Esophagus squamous epithelium (tissue), 5 donors: ENCODE measurements at regions not wholly inside any gene's neighbourhood (a gene's known extent, or its start where the extent isn't known, plus 50 kb on each side); places are given as distances from the start of the nearest gene placed in this dataset.

Experiments
- DNase-seq: peaks from one replicate; lab custom pipeline; 2025; lab: John Stamatoyannopoulos, UW
- H3K27ac ChIP-seq, 4 donors: fragments of 200-600 bp; sonication (generic); one replicate each; pipeline ENCODE4 v1.5.1; 2016 to 2019; ENCODE audit warnings: mild to moderate bottlenecking in 1 of 4
- H3K27me3 ChIP-seq, 4 donors: fragments of 200-600 bp; sonication (generic); 1 replicate in 3 of 4; 2 replicates in 1 of 4; pipeline versions ENCODE4 v1.5.1 to v1.6.0; 2017 to 2021; ENCODE audit warnings: antibody characterized with exemption in 1 of 4
- H3K36me3 ChIP-seq, 3 donors: fragments of 200-600 bp; sonication (generic); one replicate each; pipeline ENCODE4 v1.5.1; 2016 to 2019
- H3K4me1 ChIP-seq, 3 donors: fragments of 200-600 bp; sonication (generic); one replicate each; pipeline ENCODE4 v1.5.1; 2017 to 2019
- H3K4me3 ChIP-seq, 4 donors: fragments of 200-600 bp; sonication (generic); 1 replicate in 3 of 4; 2 replicates in 1 of 4; pipeline ENCODE4 v1.5.1; 2016 to 2019; ENCODE audit warnings: mild to moderate bottlenecking in 2 of 4, moderate library complexity in 1 of 4
- H3K9me3 ChIP-seq, 3 donors: fragments of 200-600 bp; sonication (generic); one replicate each; pipeline ENCODE4 v1.5.1; 2016 to 2019
- POLR2A ChIP-seq, 4 donors: fragments of 450-650 bp; IDR thresholded peaks; one replicate each; pipeline ENCODE4 v1.6.1; 2017; ENCODE audit warnings: antibody characterized with exemption in 4 of 4, mild to moderate bottlenecking in 4 of 4, moderate library complexity in 3 of 4
- WGBS, 2 donors: methylation state at CpG; one replicate each; pipeline ENCODE4 v1.1.5; 2018; 5-methylcytosine and 5-hydroxymethylcytosine counted together
- intact Hi-C: fragments of 100-400 bp; cut with DNase I; formaldehyde crosslinking; loops from one replicate; pipeline ENCODE4 v1.15.0; 2022
- TF ChIP-seq, protein P1 (sequence below), 6 experiments: fragments of 450-650 bp in 4 of 6; fragments of 200-600 bp in 2 of 6; sonication (generic) in 2 of 6; IDR thresholded peaks; one replicate each; pipeline ENCODE4 v1.5.1; 2016 to 2019; ENCODE audit warnings: antibody characterized with exemption in 6 of 6, mild to moderate bottlenecking in 4 of 6, moderate library complexity in 4 of 6
- donor health status: DM: yes; HTN: yes; CAD: no.

DNA sequence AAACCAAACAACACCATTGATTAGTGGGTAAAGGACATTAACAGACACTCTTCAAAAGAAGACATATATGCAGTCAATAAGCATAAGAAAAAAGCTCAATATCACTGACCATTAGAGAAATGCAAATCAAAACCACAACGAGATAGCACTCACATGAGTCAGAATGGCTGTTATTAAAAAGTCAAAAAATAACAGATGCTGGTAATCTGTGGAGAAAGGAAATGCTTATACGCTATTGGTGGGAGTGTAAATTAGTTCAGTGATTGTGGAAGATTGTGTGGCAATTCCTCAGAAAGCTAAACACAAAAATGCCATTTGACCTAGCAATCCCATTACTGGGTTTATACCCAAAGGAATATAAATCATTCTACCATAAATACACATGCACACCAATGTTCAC lies 182.6 kb downstream of the TRPC6 start:
- TF ChIP-seq, protein P1, sequence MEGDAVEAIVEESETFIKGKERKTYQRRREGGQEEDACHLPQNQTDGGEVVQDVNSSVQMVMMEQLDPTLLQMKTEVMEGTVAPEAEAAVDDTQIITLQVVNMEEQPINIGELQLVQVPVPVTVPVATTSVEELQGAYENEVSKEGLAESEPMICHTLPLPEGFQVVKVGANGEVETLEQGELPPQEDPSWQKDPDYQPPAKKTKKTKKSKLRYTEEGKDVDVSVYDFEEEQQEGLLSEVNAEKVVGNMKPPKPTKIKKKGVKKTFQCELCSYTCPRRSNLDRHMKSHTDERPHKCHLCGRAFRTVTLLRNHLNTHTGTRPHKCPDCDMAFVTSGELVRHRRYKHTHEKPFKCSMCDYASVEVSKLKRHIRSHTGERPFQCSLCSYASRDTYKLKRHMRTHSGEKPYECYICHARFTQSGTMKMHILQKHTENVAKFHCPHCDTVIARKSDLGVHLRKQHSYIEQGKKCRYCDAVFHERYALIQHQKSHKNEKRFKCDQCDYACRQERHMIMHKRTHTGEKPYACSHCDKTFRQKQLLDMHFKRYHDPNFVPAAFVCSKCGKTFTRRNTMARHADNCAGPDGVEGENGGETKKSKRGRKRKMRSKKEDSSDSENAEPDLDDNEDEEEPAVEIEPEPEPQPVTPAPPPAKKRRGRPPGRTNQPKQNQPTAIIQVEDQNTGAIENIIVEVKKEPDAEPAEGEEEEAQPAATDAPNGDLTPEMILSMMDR (IDR thresholded peaks at IDR 0.05) = no peak
- TF ChIP-seq POLR2A (IDR thresholded peaks at IDR 0.05) = no peak
- no peak overlapping the region for H3K27ac ChIP-seq
- no peaks in the 10 kb centered on the region for H3K36me3 ChIP-seq
- no peaks in the 10 kb centered on the region for H3K27me3 ChIP-seq
- H3K4me3 ChIP-seq = no peak overlapping the region
- no peaks in the 10 kb centered on the region for H3K4me1 ChIP-seq
- H3K9me3 ChIP-seq = no peaks in the 10 kb centered on the region
- intact Hi-C loops = no loop called here
- WGBS, 2 donors = 60 to 78% methylated on average over 2 of the region's 2 CpGs
- no peak for DNase-seq

DNA sequence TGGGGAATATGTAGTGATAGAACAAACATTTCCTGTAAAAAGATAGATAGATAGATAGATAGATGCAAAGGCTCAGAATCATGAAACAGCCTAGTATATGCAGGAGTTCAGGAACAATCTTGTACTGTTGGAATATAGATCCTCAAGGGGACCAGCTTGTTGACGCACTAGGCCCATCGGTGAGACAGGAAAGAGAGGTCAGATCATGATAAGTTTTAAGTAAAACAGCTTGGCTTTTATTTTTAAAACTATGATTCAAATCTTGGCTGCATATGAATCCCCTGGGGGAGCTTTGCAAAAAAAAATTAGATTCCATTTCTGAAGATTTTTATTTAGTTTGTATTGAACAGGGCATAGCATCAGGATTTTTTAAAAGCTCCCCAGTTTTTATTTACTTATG lies 185.8 kb downstream of the TRPC6 start:
- WGBS, 2 donors = 39 to 40% methylated on average over 2 of the region's 2 CpGs
- TF ChIP-seq, protein P1 (IDR thresholded peaks at IDR 0.05) = no peak
- no peak for TF ChIP-seq POLR2A (IDR thresholded peaks at IDR 0.05)
- H3K36me3 ChIP-seq = no peaks in the 10 kb centered on the region
- no peak for DNase-seq
- H3K27me3 ChIP-seq = no peaks in the 10 kb centered on the region
- H3K9me3 ChIP-seq = no peaks in the 10 kb centered on the region
- no peak overlapping the region for H3K4me3 ChIP-seq
- no peak overlapping the region for H3K27ac ChIP-seq
- H3K4me1 ChIP-seq = no peaks in the 10 kb centered on the region
- intact Hi-C loops = no loop called here

DNA sequence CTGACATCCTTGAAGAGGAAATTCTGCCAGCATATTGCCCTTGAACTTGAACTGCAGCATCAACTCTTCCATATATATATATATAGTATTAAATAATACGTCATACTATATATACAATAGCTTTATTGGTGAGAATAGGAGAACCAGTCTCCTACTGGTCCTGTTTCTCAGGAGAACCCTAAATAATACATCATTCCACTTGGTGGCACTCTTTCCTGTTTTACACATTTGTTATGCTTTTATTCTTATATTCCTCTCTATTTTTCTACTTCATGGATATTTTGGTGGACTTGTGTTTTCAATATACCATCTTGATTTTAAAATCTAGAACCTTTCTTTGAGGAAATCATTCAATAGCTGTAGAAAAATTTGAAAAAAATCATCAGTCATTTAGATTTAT lies 193.3 kb downstream of the TRPC6 start:
- Histone ChIP-seq H3K4me1 (no peaks in the 10 kb centered on the region), H3K4me3 (no peak overlapping the region), H3K9me3 (no peaks in the 10 kb centered on the region), H3K36me3 (no peaks in the 10 kb centered on the region), H3K27me3 (no peaks in the 10 kb centered on the region), H3K27ac (no peak overlapping the region)
- DNase-seq = no peak
- TF ChIP-seq POLR2A (IDR thresholded peaks at IDR 0.05) = no peak
- TF ChIP-seq, protein P1 (IDR thresholded peaks at IDR 0.05) = peak in 1 of 6 experiments; percentile 11
- WGBS, 2 donors = 29 to 59% methylated on average over 1 of the region's 1 CpG
- intact Hi-C loops = no loop called here

DNA sequence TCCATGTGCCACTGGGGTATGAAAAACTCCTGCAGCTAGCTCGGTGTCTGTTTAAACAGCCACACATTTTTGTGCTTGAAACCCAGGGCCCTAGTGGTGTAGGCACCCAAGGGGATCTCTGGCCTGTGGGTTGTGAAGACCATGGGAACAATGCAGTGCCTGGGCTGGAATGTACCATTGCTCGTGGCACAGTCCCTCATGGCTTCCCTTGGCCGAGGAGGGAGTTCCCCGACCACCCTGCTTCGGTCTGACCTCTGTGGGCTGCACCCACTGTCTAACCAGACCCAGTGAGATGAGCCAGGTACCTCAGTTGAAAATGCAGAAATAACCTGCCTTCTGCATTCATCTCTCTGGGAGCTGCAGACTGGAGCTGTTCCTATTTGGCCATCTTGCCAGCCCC lies 214.0 kb downstream of the TRPC6 start:
- Histone ChIP-seq H3K4me3 (no peak overlapping the region), H3K36me3 (no peaks in the 10 kb centered on the region), H3K27me3 (no peaks in the 10 kb centered on the region), H3K27ac (no peak overlapping the region), H3K9me3 (no peaks in the 10 kb centered on the region), H3K4me1 (no peaks in the 10 kb centered on the region)
- DNase-seq = no peak
- WGBS, 2 donors = 45 to 82% methylated on average over 3 to 4 of the region's 5 CpGs
- no peak for TF ChIP-seq POLR2A (IDR thresholded peaks at IDR 0.05)
- TF ChIP-seq, protein P1 (IDR thresholded peaks at IDR 0.05) = no peak
- intact Hi-C loops = no loop called here

DNA sequence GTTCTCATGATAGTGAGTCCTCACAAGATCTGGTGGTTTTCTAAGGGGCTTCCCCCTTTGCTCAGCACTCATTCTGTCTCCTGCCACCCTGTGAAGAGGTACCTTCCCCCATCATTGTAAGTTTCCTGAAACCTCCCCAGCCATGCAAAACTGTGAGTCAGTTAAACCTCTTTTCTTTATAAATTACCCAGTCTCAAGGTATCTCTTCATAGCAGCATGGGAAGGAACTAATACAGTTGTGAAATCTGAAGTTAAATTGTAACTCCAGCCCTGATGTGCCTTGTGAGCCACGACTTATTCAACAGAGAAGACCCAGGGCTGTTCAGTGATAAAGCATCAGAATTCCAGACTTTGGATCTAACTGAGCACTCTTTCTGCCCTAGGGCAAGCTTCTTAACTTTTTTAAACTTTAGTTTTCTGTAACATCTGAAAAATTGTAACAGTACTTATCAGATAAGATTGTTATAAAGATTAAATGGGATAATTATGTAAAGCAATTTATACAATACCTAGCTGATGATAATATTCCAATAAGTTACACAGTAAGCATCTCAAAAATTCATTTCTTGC lies 220.0 kb downstream of the TRPC6 start:
- no peak for DNase-seq
- H3K4me3 ChIP-seq = no peak overlapping the region
- H3K27me3 ChIP-seq = no peaks in the 10 kb centered on the region
- H3K4me1 ChIP-seq = no peaks in the 10 kb centered on the region
- intact Hi-C loops = no loop called here
- TF ChIP-seq, protein P1 (IDR thresholded peaks at IDR 0.05) = no peak
- no peak for TF ChIP-seq POLR2A (IDR thresholded peaks at IDR 0.05)
- no peaks in the 10 kb centered on the region for H3K9me3 ChIP-seq
- no peak overlapping the region for H3K27ac ChIP-seq
- 30 to 50% methylated on average over 1 of the region's 1 CpG for WGBS, 2 donors
- no peaks in the 10 kb centered on the region for H3K36me3 ChIP-seq
